NOMO-1 treated with DMSO at 0.1 percent for 48 hours (cell line): ENCODE measurements at regions not wholly inside any gene's neighbourhood (a gene's known extent, or its start where the extent isn't known, plus 50 kb on each side); places are given as distances from the start of the nearest gene placed in this dataset.
A peak's percentile ranks its signal among the peaks of the same experiment; 100 is the strongest.

Experiments
- DNase-seq: peaks from one replicate; lab custom pipeline; 2025; ENCODE audit not compliant: unreplicated experiment; lab: John Stamatoyannopoulos, UW

- DNase-seq: peak; percentile 61
Observed at GRCh38 chr2:238670111-238670585, 177.7 kb upstream of the TWIST2 start.

GRCh38 chr2:238682536-238682935 lies 165.3 kb upstream of the TWIST2 start:
- no peak for DNase-seq

DNA sequence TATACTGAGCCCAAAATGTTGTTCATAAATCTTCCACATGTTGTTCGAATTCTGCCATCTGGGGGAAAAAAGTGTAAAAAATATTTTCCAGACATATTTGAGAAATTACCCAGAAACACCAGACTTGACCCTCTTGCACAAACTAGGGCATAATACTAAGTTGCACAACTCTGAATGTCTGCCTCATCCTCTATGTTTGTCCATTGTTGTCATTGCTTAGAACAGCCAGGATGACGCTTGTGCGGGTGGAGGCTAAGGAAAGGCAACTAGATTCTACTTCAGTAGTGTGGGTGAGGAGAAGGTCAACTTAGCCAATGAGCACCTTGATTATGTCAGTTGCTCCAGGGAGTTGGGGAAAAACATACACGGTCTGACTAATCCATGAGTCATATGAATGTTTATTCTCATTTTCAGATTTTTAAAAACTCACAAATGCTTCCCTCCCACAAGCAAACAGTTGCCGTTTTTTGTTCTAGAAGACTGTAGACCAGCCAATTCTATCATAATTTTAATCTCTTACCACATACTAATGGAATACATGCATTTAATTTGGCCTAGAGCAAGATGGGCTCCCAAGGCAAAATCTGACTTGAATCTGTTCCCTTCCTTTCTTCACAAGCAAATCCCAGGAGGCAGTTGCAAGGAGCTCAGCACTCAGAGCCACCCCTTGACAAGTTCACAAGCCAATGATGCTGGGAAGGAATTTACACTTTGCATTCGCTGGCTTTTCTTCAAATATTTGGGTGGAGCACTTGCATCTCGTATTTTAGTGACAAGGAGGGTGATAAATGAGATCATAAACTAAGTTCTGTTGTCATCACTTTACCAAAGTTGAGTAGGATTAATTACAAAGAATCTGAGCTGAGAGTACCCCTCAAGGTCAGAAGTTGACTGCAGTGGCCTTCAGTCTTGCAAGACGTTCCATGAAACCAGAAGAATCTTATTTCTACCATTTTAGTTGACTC lies 163.2 kb upstream of the TWIST2 start:
- peak; percentile 9 for DNase-seq

DNA sequence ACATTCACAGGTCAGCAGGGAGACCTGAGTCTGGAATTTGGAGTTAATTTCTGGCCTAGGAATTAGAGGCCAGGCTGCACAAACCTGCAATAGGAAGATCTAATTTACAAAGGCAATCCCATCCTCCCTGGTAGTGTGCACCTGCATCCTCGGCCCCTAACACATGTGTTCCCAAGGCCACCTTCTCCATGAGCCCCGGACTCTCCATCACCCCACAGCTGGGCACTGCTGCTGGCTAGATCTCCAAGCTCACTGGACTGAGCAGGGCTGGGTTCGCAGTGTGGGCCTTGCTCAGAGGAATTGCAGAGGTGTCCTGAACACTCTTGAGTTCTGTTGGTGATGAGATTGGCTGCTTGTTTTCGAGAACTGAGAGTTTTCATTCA lies 162.6 kb upstream of the TWIST2 start:
- no peak for DNase-seq

DNA sequence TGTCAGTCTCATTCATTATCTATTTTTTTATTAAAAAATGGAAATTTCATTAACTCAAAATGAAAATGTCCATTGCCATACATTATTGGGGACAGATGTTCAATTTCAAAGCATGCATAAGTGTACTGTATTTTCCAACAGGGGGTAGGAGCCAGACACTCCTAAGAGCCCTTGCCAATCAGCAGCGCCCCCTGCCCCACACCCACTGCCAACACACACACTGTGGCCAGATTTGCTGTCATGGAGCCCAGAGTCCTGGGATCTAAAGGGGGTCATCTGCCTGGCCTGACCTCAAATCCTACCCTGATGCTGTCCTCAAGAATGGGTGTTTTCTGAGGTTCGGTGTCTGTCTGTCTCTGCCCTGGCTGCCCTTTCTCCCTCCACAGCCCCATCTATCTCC lies 162.2 kb upstream of the TWIST2 start:
- DNase-seq: no peak

- DNase-seq: no peak
Observed at GRCh38 chr2:238686223-238686622, 161.7 kb upstream of the TWIST2 start.

DNA sequence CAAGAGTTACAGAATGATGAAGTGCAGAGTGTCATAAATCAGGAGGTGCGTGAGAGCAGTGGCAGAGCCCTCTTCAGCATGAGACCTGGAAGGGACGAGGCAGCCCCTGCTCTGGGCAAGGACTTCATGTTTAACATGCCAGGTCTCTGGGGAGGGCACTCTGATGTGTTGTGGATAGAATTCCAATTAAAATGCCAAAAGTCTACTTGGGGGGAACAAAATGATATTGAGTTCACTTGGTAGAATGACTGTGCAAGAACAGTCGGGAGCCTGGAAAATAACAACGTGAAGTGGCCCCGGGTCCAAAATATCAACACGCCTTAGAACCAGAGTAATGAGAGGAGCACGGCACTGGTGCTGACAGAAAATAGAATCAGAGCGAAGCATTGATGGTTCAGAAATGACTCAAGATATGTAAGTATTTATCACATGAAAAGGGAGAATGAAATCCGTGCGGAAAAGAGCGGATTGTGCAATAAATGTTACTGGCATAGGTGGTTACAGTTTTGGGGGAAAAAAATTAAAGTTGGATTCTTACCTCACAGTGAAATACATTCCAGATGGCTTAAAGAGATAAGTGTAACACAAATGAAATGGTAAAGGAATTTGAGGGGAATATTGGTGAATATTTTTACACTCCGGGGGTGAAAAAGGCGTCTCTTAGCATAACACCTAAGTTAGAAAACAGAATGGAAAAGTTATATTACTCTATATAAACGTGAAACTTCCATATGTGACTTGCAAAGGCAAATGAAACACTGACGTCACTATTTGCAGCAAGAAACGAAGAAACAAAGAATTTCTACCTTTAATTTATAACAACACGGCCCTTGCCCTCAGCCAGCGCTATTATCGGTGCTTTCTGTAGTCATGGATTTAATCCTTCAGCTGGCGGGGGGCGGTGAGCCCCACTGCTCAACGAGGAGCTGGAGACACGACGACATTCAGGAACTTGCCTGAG lies 159.4 kb upstream of the TWIST2 start:
- DNase-seq: no peak

DNA sequence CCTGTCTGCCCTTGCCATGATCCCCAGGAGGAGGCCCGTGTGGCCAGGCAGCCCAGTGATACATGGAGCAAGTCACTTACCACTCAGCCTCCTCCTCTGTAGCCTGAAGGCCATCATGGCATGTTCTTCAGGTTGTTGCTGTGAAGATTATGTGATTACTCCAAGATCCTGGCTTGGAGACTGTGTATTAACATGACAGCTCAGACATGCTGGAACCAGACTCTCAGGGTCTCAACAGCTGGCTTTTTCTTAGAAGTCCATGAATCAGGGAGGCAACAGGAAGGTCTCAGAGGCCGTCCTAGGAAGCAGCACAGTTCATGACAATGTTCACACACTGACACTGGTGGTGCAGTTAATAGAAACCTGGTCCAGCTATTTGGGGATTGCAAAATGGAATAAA lies 158.6 kb upstream of the TWIST2 start:
- no peak for DNase-seq

GRCh38 chr2:238689871-238690389 lies 158.0 kb upstream of the TWIST2 start:
- DNase-seq: no peak

DNA sequence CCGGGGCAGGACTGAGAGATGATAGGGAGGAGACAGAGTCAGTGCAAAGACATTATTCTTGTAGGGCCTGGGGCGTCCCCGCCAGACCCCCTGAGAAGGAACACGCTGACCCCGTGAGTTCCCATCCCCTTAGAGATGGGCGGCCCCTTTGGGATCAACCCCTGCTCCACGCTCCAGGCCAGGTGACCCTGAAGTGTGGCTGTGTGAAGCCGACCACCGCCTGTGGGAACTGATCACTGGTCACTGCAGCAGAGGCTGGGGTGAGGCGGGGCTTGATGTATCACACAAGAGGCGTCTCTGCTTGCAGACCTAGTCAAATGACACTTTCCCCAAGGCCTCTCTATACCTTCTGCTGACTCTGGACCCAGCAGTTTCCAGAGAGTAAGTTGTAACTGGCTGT lies 157.4 kb upstream of the TWIST2 start:
- DNase-seq: no peak

- DNase-seq: no peak
Observed at GRCh38 chr2:238691596-238692491, 156.0 kb upstream of the TWIST2 start.

DNA sequence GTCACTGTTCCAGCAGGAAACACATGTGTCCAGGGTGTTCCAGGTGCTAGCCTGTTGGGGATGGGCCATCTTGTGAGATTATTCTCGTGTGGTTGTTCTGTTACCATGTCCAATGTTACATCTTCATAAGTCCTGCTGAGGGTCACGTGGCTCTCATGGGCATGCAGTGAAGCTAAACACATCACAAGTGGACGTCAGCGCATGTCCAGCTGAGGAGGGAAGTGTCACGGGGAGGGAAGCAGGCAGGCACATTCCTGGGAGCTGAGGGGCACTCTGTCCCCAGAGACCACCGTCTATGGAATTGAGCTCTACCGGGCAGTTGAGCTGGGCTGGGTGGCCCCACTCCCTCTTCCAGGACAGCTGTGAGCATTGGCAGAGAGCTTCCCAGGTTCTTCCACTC lies 155.3 kb upstream of the TWIST2 start:
- no peak for DNase-seq

- DNase-seq: no peak
Observed at GRCh38 chr2:238693337-238694093, 154.4 kb upstream of the TWIST2 start.

DNA sequence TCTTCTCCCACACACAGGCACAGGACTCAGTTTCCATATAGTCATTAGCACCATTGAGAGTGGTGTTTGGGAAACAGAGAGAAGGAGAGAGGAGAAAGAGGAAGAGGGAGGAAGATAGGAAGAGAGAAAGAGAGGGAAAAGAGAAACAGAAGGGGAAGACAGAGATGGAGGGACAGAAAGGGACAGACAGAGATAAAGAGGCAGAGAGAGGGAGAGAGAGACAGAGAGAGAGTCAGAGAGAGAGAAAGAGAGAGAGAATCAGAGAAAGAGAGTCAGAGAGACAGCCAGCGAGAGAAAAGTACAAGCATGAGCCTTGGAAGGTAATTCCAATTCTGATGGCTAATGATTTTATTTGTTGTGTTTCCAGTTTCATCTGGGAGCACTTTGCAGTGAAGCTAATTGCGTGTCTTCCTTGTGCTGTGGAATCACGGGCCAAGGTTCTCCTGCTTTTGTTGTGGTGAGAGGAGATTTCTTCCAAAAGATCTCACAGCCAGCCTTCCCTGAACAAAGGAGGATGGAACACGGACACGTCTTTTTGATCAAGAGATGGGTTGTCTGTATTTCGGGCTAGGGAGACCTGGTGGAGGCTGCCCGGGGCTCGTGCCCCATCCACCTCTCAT lies 153.6 kb upstream of the TWIST2 start:
- no peak for DNase-seq

- no peak for DNase-seq
Observed at GRCh38 chr2:238694922-238695321, 153.0 kb upstream of the TWIST2 start.

- DNase-seq: no peak
Observed at GRCh38 chr2:238695538-238695937, 152.3 kb upstream of the TWIST2 start.

GRCh38 chr2:238696331-238696730 lies 151.6 kb upstream of the TWIST2 start:
- no peak for DNase-seq

DNA sequence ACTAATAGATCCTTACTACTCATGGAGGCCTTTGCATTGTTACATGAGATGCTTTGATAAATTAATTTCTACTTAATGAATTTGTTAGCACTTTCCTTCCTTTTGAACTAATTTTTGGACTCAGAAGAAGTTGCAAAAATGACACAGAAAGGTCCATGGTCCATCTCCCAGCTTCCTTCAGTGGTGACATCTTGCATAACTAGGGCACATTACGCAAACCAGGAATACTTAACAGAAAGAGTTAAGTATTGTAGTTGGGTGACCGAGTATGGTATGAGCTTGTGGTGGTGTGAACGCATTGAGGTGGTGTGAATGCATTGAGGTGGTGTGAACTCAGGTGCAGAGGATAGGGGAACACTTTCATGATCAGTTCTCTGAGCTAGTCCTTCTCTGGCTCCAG lies 151.1 kb upstream of the TWIST2 start:
- DNase-seq: peak; percentile 10
